ENCODE measurements at regions not wholly inside any gene's neighbourhood (a gene's known extent, or its start where the extent isn't known, plus 50 kb on each side); places are given as distances from the start of the nearest gene placed in this dataset.

DNA sequence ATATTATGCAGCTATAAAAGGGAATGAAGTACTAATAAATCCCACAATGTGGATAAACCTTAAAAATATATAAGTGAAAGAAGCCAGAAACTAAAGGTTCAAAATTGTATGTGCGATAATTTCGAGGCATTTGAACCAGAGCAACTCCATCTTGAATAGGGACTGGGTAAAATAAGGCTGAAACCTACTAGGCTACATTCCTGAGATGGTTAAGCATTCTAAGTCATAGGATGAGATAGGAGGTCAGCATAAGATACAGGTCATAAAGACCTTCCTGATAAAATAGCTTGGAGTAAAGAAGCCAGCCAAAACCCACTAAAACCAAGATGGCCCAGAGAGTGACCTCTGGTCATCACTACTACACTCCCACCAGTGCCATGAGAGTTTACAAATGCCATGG is 103.1 kb downstream of the SLC16A1 start:
- TF ChIP-seq, protein P1, sequence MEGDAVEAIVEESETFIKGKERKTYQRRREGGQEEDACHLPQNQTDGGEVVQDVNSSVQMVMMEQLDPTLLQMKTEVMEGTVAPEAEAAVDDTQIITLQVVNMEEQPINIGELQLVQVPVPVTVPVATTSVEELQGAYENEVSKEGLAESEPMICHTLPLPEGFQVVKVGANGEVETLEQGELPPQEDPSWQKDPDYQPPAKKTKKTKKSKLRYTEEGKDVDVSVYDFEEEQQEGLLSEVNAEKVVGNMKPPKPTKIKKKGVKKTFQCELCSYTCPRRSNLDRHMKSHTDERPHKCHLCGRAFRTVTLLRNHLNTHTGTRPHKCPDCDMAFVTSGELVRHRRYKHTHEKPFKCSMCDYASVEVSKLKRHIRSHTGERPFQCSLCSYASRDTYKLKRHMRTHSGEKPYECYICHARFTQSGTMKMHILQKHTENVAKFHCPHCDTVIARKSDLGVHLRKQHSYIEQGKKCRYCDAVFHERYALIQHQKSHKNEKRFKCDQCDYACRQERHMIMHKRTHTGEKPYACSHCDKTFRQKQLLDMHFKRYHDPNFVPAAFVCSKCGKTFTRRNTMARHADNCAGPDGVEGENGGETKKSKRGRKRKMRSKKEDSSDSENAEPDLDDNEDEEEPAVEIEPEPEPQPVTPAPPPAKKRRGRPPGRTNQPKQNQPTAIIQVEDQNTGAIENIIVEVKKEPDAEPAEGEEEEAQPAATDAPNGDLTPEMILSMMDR (IDR thresholded peaks at IDR 0.05 in 8 of 11, conservative IDR thresholded peaks at IDR 0.05 in 3 of 11) = no peak
- no peak for TF ChIP-seq POLR2AphosphoS5 (IDR thresholded peaks at IDR 0.05)
